H9 (cell line): ENCODE measurements at regions not wholly inside any gene's neighbourhood (a gene's known extent, or its start where the extent isn't known, plus 50 kb on each side); places are given as distances from the start of the nearest gene placed in this dataset.

Experiments used
- DNase-seq: peaks from one replicate; pipeline ENCODE4 v3.0.0-alpha.2; 2017
- H2AFZ ChIP-seq: one replicate; pipeline ENCODE4 v1.6.1; 2013; ENCODE audit warnings: mild to moderate bottlenecking, low read length, control low read depth, moderate library complexity
- H2AK5ac ChIP-seq: 2 replicates; pipeline ENCODE4 v1.6.1; 2013; ENCODE audit warnings: low read length, control low read depth, mixed read lengths; ENCODE audit not compliant: insufficient read length
- H2BK120ac ChIP-seq: one replicate; pipeline ENCODE4 v1.6.1; 2013; ENCODE audit warnings: low read depth, mild to moderate bottlenecking, low read length, control low read depth, inconsistent platforms; ENCODE audit not compliant: poor library complexity, severe bottlenecking
- H2BK12ac ChIP-seq: 2 replicates; pipeline ENCODE4 v1.6.1; 2013; ENCODE audit warnings: low read length, control low read depth, mixed read lengths, low read depth; ENCODE audit not compliant: insufficient read length
- H2BK15ac ChIP-seq: 2 replicates; pipeline ENCODE4 v1.6.1; 2013; ENCODE audit warnings: low read depth, low read length, control low read depth
- H2BK20ac ChIP-seq: one replicate; pipeline ENCODE4 v1.6.1; 2013; ENCODE audit warnings: low read depth, mild to moderate bottlenecking, low read length, control low read depth, inconsistent platforms; ENCODE audit not compliant: poor library complexity, severe bottlenecking
- H2BK5ac ChIP-seq: 2 replicates; pipeline ENCODE4 v1.6.1; 2013; ENCODE audit warnings: low read length, control low read depth, mixed read lengths; ENCODE audit not compliant: insufficient read length
- H3K14ac ChIP-seq: 2 replicates; pipeline ENCODE4 v1.6.1; 2013; ENCODE audit warnings: low read length, control low read depth; ENCODE audit not compliant: insufficient read depth
- H3K18ac ChIP-seq: 2 replicates; pipeline ENCODE4 v1.6.1; 2013; ENCODE audit warnings: low read depth, mild to moderate bottlenecking, mixed read lengths, low read length, control low read depth; ENCODE audit not compliant: insufficient read length
- H3K23ac ChIP-seq: 2 replicates; pipeline ENCODE4 v1.6.1; 2013; ENCODE audit warnings: low read length, control low read depth, mixed read lengths, low read depth; ENCODE audit not compliant: insufficient read length
- H3K23me2 ChIP-seq: 2 replicates; pipeline ENCODE4 v1.6.1; 2013; ENCODE audit warnings: low read depth, mild to moderate bottlenecking, mixed read lengths, low read length, control low read depth; ENCODE audit not compliant: insufficient read length, poor library complexity, severe bottlenecking
- H3K27ac ChIP-seq: 2 replicates; pipeline ENCODE4 v1.5.1; 2013; ENCODE audit warnings: low read length, control low read depth, mixed read lengths, low read depth; ENCODE audit not compliant: insufficient read length
- H3K27me3 ChIP-seq: 2 replicates; pipeline ENCODE4 v1.6.1; 2013; ENCODE audit warnings: low read length, control low read depth, inconsistent platforms; ENCODE audit not compliant: insufficient read depth
- H3K4ac ChIP-seq: 2 replicates; pipeline ENCODE4 v1.6.1; 2013; ENCODE audit warnings: low read depth, mild to moderate bottlenecking, control low read depth, inconsistent platforms, low read length, moderate library complexity
- H3K4me1 ChIP-seq: 2 replicates; pipeline ENCODE4 v1.6.1; 2013; ENCODE audit warnings: low read length, control low read depth, inconsistent platforms; ENCODE audit not compliant: insufficient read depth
- H3K4me2 ChIP-seq: 2 replicates; pipeline ENCODE4 v1.6.1; 2013; ENCODE audit warnings: low read length, control low read depth, mixed read lengths; ENCODE audit not compliant: insufficient read length, insufficient read depth
- H3K56ac ChIP-seq: 2 replicates; pipeline ENCODE4 v1.6.1; 2013; ENCODE audit warnings: low read depth, mild to moderate bottlenecking, mixed read lengths, low read length, control low read depth; ENCODE audit not compliant: insufficient read length
- H3K79me1 ChIP-seq: 2 replicates; pipeline ENCODE4 v1.6.1; 2013; ENCODE audit warnings: low read depth, mild to moderate bottlenecking, moderate library complexity, low read length, control low read depth, inconsistent platforms; ENCODE audit not compliant: insufficient read depth, poor library complexity, severe bottlenecking
- H3K79me2 ChIP-seq: 2 replicates; pipeline ENCODE4 v1.6.1; 2013; ENCODE audit warnings: low read length, control low read depth, inconsistent platforms; ENCODE audit not compliant: insufficient read depth
- H3K9ac ChIP-seq: 2 replicates; pipeline ENCODE4 v1.6.1; 2013; ENCODE audit warnings: low read length, control low read depth, mixed read lengths; ENCODE audit not compliant: insufficient read length; ENCODE audit errors: extremely low read depth
- H3K9me3 ChIP-seq: one replicate; pipeline ENCODE4 v1.6.1; 2013; ENCODE audit warnings: low read depth, low read length, inconsistent platforms; ENCODE audit not compliant: control insufficient read depth
- H3T11ph ChIP-seq: one replicate; pipeline ENCODE4 v1.6.1; 2013; ENCODE audit warnings: mild to moderate bottlenecking, low read length, control low read depth, inconsistent platforms
- H4K20me1 ChIP-seq: one replicate; pipeline ENCODE4 v1.6.1; 2013; ENCODE audit not compliant: control insufficient read depth, insufficient read length, insufficient read depth
- H4K5ac ChIP-seq: 2 replicates; pipeline ENCODE4 v1.6.1; 2013; ENCODE audit warnings: low read depth, mild to moderate bottlenecking, mixed read lengths, low read length, control low read depth; ENCODE audit not compliant: insufficient read length
- H4K8ac ChIP-seq: replicated peaks from 2 replicates; pipeline ENCODE4 v1.6.1; 2013; ENCODE audit warnings: low read length, control low read depth, mixed read lengths, low read depth; ENCODE audit not compliant: insufficient read length
- H4K91ac ChIP-seq: 2 replicates; pipeline ENCODE4 v1.6.1; 2013; ENCODE audit warnings: low read depth, mild to moderate bottlenecking, moderate library complexity, mixed read lengths, low read length, control low read depth; ENCODE audit not compliant: insufficient read length
- H3K27ac Mint-ChIP-seq, 3 experiments: 2 replicates in 2 of 3; 3 replicates in 1 of 3; pipeline ENCODE4 v1.8.0; 2020 to 2021; ENCODE audit warnings: mixed read lengths in 3 of 3, mild to moderate bottlenecking in 1 of 3, moderate library complexity in 1 of 3
- H3K27me3 Mint-ChIP-seq: 2 replicates; pipeline ENCODE4 v1.8.0; 2021; ENCODE audit warnings: low read depth, mild to moderate bottlenecking, moderate library complexity, mixed read lengths
- H3K36me3 Mint-ChIP-seq, 3 experiments: 2 replicates in 2 of 3; 3 replicates in 1 of 3; pipeline ENCODE4 v1.8.0; 2020 to 2021; ENCODE audit warnings: low read depth in 3 of 3, mixed read lengths in 3 of 3; ENCODE audit not compliant: insufficient read depth in 1 of 3
- H3K4me1 Mint-ChIP-seq, 2 experiments: 2 replicates each; pipeline ENCODE4 v1.8.0; 2020; ENCODE audit warnings: mixed read lengths in 2 of 2
- H3K4me3 Mint-ChIP-seq, 2 experiments: 2 replicates in 1 of 2; 3 replicates in 1 of 2; pipeline ENCODE4 v1.8.0; 2020 to 2021; ENCODE audit warnings: mild to moderate bottlenecking in 2 of 2, mixed read lengths in 2 of 2, moderate library complexity in 1 of 2
- H3K9me3 Mint-ChIP-seq, 2 experiments: 2 replicates in 1 of 2; 3 replicates in 1 of 2; pipeline ENCODE4 v1.8.0; 2020; ENCODE audit warnings: mild to moderate bottlenecking in 2 of 2, mixed read lengths in 2 of 2, moderate library complexity in 1 of 2
- CTCF ChIP-seq: fragments of 200-600 bp; sonication (generic); conservative IDR thresholded peaks from 3 replicates; pipeline ENCODE4 v1.8.0; 2021; ENCODE audit warnings: antibody characterized with exemption, mild to moderate bottlenecking
- WGBS: extraction: QIAGEN DNeasy Blood & Tissue Kit; methylation state at CpG from one replicate; pipeline ENCODE4 v1.1.7; 2013; ENCODE audit warnings: missing lambda C conversion rate, low lambda C conversion rate, mixed read lengths; ENCODE audit not compliant: insufficient read length; ENCODE audit errors: extremely low coverage; 5-methylcytosine and 5-hydroxymethylcytosine counted together

GRCh38 chr15:69555080-69555479 lies 102.5 kb downstream of the RPLP1 start:
- Mint-ChIP-seq H3K27me3 (peaks cover 15% of the 10 kb centered on the region), H3K4me3 (no peak overlapping the region), H3K36me3 (peaks cover 0 to 4% (median 0%) of the 10 kb centered on the region in 3 experiments; a peak in 1 of 7 replicates), H3K9me3 (peaks cover 7 to 8% of the 10 kb centered on the region in 2 experiments; a peak in 3 of 5 replicates), H3K4me1 (peaks cover 36 to 59% of the 10 kb centered on the region in 2 experiments), H3K27ac (no peak overlapping the region)
- Histone ChIP-seq H2BK15ac (no peak overlapping the region), H3T11ph (no peak overlapping the region), H3K14ac (no peak overlapping the region), H2AK5ac (no peak overlapping the region), H3K79me1 (no peaks in the 10 kb centered on the region), H2BK12ac (no peak overlapping the region), H3K23ac (no peak overlapping the region), H4K20me1 (no peaks in the 10 kb centered on the region), H3K27me3 (no peaks in the 10 kb centered on the region), H4K8ac (no peak overlapping the region), H3K56ac (no peak overlapping the region), H3K9me3 (no peaks in the 10 kb centered on the region), H3K18ac (no peak overlapping the region), H2AFZ (no peak overlapping the region), H3K9ac (no peak overlapping the region), H4K91ac (no peak overlapping the region), H2BK120ac (no peak overlapping the region), H3K23me2 (no peaks in the 10 kb centered on the region), H2BK5ac (no peak overlapping the region), H3K4ac (no peak overlapping the region), H2BK20ac (no peak overlapping the region), H3K79me2 (no peaks in the 10 kb centered on the region), H3K27ac (no peak overlapping the region), H3K4me1 (peaks cover 3% of the 10 kb centered on the region; the same call in 1 of the 2 replicates), H3K4me2 (no peak overlapping the region), H4K5ac (no peak overlapping the region)
- DNase-seq: no peak
- no CpG with 5 or more reads among the region's 8 CpGs for WGBS
- no peak for TF ChIP-seq CTCF
